ENCODE measurements at regions not wholly inside any gene's neighbourhood (a gene's known extent, or its start where the extent isn't known, plus 50 kb on each side); places are given as distances from the start of the nearest gene placed in this dataset.

GRCh38 chr20:11305406-11305805, 612.3 kb upstream of the BTBD3 start:
- DNase-seq: no peak
- in situ Hi-C loops (cut with HindIII; ENCODE audit: low pct_ligation_motif_present, low sequenced_read_pairs): no loop called here
- Histone ChIP-seq H3K36me3 (replicated peaks) (no peaks in the 10 kb centered on the region), H3K27ac (no peak overlapping the region), H3K27me3 (replicated peaks) (no peaks in the 10 kb centered on the region), H3K4me3 (ENCODE audit: low read depth, low read length) (no peak overlapping the region)
- TF ChIP-seq, protein P1, sequence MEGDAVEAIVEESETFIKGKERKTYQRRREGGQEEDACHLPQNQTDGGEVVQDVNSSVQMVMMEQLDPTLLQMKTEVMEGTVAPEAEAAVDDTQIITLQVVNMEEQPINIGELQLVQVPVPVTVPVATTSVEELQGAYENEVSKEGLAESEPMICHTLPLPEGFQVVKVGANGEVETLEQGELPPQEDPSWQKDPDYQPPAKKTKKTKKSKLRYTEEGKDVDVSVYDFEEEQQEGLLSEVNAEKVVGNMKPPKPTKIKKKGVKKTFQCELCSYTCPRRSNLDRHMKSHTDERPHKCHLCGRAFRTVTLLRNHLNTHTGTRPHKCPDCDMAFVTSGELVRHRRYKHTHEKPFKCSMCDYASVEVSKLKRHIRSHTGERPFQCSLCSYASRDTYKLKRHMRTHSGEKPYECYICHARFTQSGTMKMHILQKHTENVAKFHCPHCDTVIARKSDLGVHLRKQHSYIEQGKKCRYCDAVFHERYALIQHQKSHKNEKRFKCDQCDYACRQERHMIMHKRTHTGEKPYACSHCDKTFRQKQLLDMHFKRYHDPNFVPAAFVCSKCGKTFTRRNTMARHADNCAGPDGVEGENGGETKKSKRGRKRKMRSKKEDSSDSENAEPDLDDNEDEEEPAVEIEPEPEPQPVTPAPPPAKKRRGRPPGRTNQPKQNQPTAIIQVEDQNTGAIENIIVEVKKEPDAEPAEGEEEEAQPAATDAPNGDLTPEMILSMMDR (IDR thresholded peaks at IDR 0.05; ENCODE audit: low read depth, low read length, missing control alignments): no peak

GRCh38 chr20:11311659-11312224, 606.0 kb upstream of the BTBD3 start:
- no peak overlapping the region for H3K4me3 ChIP-seq (ENCODE audit: low read depth, low read length)
- in situ Hi-C loops (cut with HindIII; ENCODE audit: low pct_ligation_motif_present, low sequenced_read_pairs): no loop called here
- H3K27ac ChIP-seq: no peak overlapping the region
- H3K27me3 ChIP-seq (replicated peaks): no peaks in the 10 kb centered on the region
- no peaks in the 10 kb centered on the region for H3K36me3 ChIP-seq (replicated peaks)
- DNase-seq: no peak
- TF ChIP-seq, protein P1 (IDR thresholded peaks at IDR 0.05; ENCODE audit: low read depth, low read length, missing control alignments): no peak

GRCh38 chr20:11315525-11315924, 602.2 kb upstream of the BTBD3 start:
- H3K27ac ChIP-seq: no peak overlapping the region
- no peak for DNase-seq
- in situ Hi-C loops (cut with HindIII; ENCODE audit: low pct_ligation_motif_present, low sequenced_read_pairs): no loop called here
- TF ChIP-seq, protein P1 (IDR thresholded peaks at IDR 0.05; ENCODE audit: low read depth, low read length, missing control alignments): no peak
- no peaks in the 10 kb centered on the region for H3K36me3 ChIP-seq (replicated peaks)
- no peak overlapping the region for H3K4me3 ChIP-seq (ENCODE audit: low read depth, low read length)
- H3K27me3 ChIP-seq (replicated peaks): no peaks in the 10 kb centered on the region

GRCh38 chr20:11316244-11316643, 601.4 kb upstream of the BTBD3 start:
- in situ Hi-C loops (cut with HindIII; ENCODE audit: low pct_ligation_motif_present, low sequenced_read_pairs): no loop called here
- Histone ChIP-seq H3K4me3 (ENCODE audit: low read depth, low read length) (no peak overlapping the region), H3K27me3 (replicated peaks) (no peaks in the 10 kb centered on the region), H3K36me3 (replicated peaks) (no peaks in the 10 kb centered on the region), H3K27ac (no peak overlapping the region)
- TF ChIP-seq, protein P1 (IDR thresholded peaks at IDR 0.05; ENCODE audit: low read depth, low read length, missing control alignments): no peak
- DNase-seq: no peak

GRCh38 chr20:11320033-11320432, 597.7 kb upstream of the BTBD3 start:
- no peak overlapping the region for H3K27ac ChIP-seq
- H3K36me3 ChIP-seq (replicated peaks): no peaks in the 10 kb centered on the region
- DNase-seq: no peak
- TF ChIP-seq, protein P1 (IDR thresholded peaks at IDR 0.05; ENCODE audit: low read depth, low read length, missing control alignments): no peak
- no peaks in the 10 kb centered on the region for H3K27me3 ChIP-seq (replicated peaks)
- in situ Hi-C loops (cut with HindIII; ENCODE audit: low pct_ligation_motif_present, low sequenced_read_pairs): no loop called here
- H3K4me3 ChIP-seq (ENCODE audit: low read depth, low read length): no peak overlapping the region

GRCh38 chr20:11323816-11324215, 593.9 kb upstream of the BTBD3 start:
- no peaks in the 10 kb centered on the region for H3K27me3 ChIP-seq (replicated peaks)
- in situ Hi-C loops (cut with HindIII; ENCODE audit: low pct_ligation_motif_present, low sequenced_read_pairs): no loop called here
- H3K27ac ChIP-seq: no peak overlapping the region
- TF ChIP-seq, protein P1 (IDR thresholded peaks at IDR 0.05; ENCODE audit: low read depth, low read length, missing control alignments): no peak
- no peaks in the 10 kb centered on the region for H3K36me3 ChIP-seq (replicated peaks)
- no peak for DNase-seq
- no peak overlapping the region for H3K4me3 ChIP-seq (ENCODE audit: low read depth, low read length)
